Mesenchymal stem cell (in vitro differentiated cells and primary cell): ENCODE measurements at regions not wholly inside any gene's neighbourhood (a gene's known extent, or its start where the extent isn't known, plus 50 kb on each side); places are given as distances from the start of the nearest gene placed in this dataset.

Experiments used
- DNase-seq: peaks from one replicate; pipeline ENCODE4 v3.0.0-alpha.2; 2013
- H2AFZ ChIP-seq: one replicate; pipeline ENCODE4 v1.6.1; 2013; ENCODE audit warnings: low read depth, mild to moderate bottlenecking, control low read depth, inconsistent platforms, low read length, moderate library complexity
- H2AK5ac ChIP-seq: 2 replicates; pipeline ENCODE4 v1.6.1; 2013; ENCODE audit warnings: low read length, moderate library complexity, mild to moderate bottlenecking, inconsistent platforms; ENCODE audit not compliant: severe bottlenecking
- H2BK120ac ChIP-seq: one replicate; pipeline ENCODE4 v1.6.1; 2013; ENCODE audit warnings: low read depth, mild to moderate bottlenecking, inconsistent platforms, low read length, moderate library complexity
- H2BK12ac ChIP-seq, 2 experiments: one replicate each; pipeline ENCODE4 v1.6.1; 2013; ENCODE audit warnings: inconsistent platforms in 2 of 2, low read length in 2 of 2, mild to moderate bottlenecking in 2 of 2, moderate library complexity in 2 of 2, control low read depth in 1 of 2
- H2BK15ac ChIP-seq: one replicate; pipeline ENCODE4 v1.6.1; 2013; ENCODE audit warnings: mild to moderate bottlenecking, low read depth, inconsistent platforms; ENCODE audit not compliant: poor library complexity, severe bottlenecking
- H2BK5ac ChIP-seq: 2 replicates; pipeline ENCODE4 v1.6.1; 2013; ENCODE audit warnings: low read depth, mild to moderate bottlenecking, low read length, control low read depth, inconsistent platforms; ENCODE audit not compliant: poor library complexity, severe bottlenecking
- H3K14ac ChIP-seq, 2 experiments: one replicate each; pipeline ENCODE4 v1.6.1; 2013; ENCODE audit warnings: inconsistent platforms in 2 of 2, low read length in 2 of 2, control low read depth in 1 of 2, mild to moderate bottlenecking in 1 of 2, moderate library complexity in 1 of 2
- H3K18ac ChIP-seq, 2 experiments: one replicate each; pipeline ENCODE4 v1.6.1; 2013; ENCODE audit warnings: inconsistent platforms in 2 of 2, low read length in 2 of 2, control low read depth in 1 of 2, low read depth in 1 of 2, mild to moderate bottlenecking in 1 of 2
- H3K23ac ChIP-seq, 2 experiments: one replicate each; pipeline ENCODE4 v1.6.1; 2013; ENCODE audit warnings: inconsistent platforms in 2 of 2, low read length in 2 of 2, mild to moderate bottlenecking in 2 of 2, moderate library complexity in 2 of 2, control low read depth in 1 of 2
- H3K27ac ChIP-seq: 2 replicates; pipeline ENCODE4 v1.5.1; 2013; ENCODE audit warnings: mild to moderate bottlenecking, moderate library complexity, low read length, control low read depth, inconsistent platforms; ENCODE audit not compliant: poor library complexity, severe bottlenecking
- H3K27me3 ChIP-seq, 2 experiments: 2 replicates each; pipeline versions ENCODE4 v1.6.1 to v1.7.0; 2013; ENCODE audit warnings: low read length in 2 of 2, mild to moderate bottlenecking in 2 of 2, moderate library complexity in 2 of 2, control low read depth in 1 of 2, inconsistent platforms in 1 of 2; ENCODE audit not compliant: control insufficient read depth in 1 of 2, insufficient read depth in 1 of 2
- H3K36me3 ChIP-seq, 2 experiments: 2 replicates each; pipeline versions ENCODE4 v1.6.1 to v1.7.0; 2013; ENCODE audit warnings: low read length in 2 of 2, control low read depth in 1 of 2, inconsistent platforms in 1 of 2, low read depth in 1 of 2, mild to moderate bottlenecking in 1 of 2; ENCODE audit not compliant: insufficient read depth in 2 of 2, control insufficient read depth in 1 of 2
- H3K4ac ChIP-seq, 2 experiments: one replicate each; pipeline ENCODE4 v1.6.1; 2013; ENCODE audit warnings: inconsistent platforms in 2 of 2, low read length in 2 of 2, mild to moderate bottlenecking in 2 of 2, moderate library complexity in 2 of 2, control low read depth in 1 of 2, low read depth in 1 of 2
- H3K4me1 ChIP-seq: 2 replicates; pipeline ENCODE4 v1.6.1; 2013; ENCODE audit warnings: low read depth, low read length, control low read depth; ENCODE audit not compliant: control insufficient read depth, insufficient read depth
- H3K4me2 ChIP-seq: 2 replicates; pipeline ENCODE4 v1.6.1; 2013; ENCODE audit warnings: low read length, mild to moderate bottlenecking, inconsistent platforms; ENCODE audit not compliant: poor library complexity, severe bottlenecking
- H3K4me3 ChIP-seq, 2 experiments: 2 replicates each; pipeline versions ENCODE4 v1.5.1 to v1.7.0; 2013; ENCODE audit warnings: low read length in 2 of 2, mild to moderate bottlenecking in 2 of 2, control low read depth in 1 of 2, low read depth in 1 of 2; ENCODE audit not compliant: insufficient read depth in 1 of 2
- H3K79me1 ChIP-seq: replicated peaks from 2 replicates; pipeline ENCODE4 v1.6.1; 2013; ENCODE audit warnings: mild to moderate bottlenecking, control low read depth, low read length, inconsistent platforms; ENCODE audit not compliant: poor library complexity, severe bottlenecking
- H3K9ac ChIP-seq: 2 replicates; pipeline ENCODE4 v1.7.0; 2013; ENCODE audit warnings: mild to moderate bottlenecking, low read length, moderate library complexity
- H3K9me3 ChIP-seq: 2 replicates; pipeline ENCODE4 v1.7.0; 2013; ENCODE audit warnings: mild to moderate bottlenecking, low read length; ENCODE audit not compliant: control insufficient read depth
- H4K8ac ChIP-seq: one replicate; pipeline ENCODE4 v1.6.1; 2013; ENCODE audit warnings: inconsistent platforms, mild to moderate bottlenecking, low read length, moderate library complexity
- H4K91ac ChIP-seq: one replicate; pipeline ENCODE4 v1.6.1; 2013; ENCODE audit warnings: mild to moderate bottlenecking, low read length, inconsistent platforms
- WGBS: methylation state at CpG from one replicate; pipeline ENCODE4 v1.1.7; 2013; ENCODE audit warnings: mixed read lengths; 5-methylcytosine and 5-hydroxymethylcytosine counted together

DNA sequence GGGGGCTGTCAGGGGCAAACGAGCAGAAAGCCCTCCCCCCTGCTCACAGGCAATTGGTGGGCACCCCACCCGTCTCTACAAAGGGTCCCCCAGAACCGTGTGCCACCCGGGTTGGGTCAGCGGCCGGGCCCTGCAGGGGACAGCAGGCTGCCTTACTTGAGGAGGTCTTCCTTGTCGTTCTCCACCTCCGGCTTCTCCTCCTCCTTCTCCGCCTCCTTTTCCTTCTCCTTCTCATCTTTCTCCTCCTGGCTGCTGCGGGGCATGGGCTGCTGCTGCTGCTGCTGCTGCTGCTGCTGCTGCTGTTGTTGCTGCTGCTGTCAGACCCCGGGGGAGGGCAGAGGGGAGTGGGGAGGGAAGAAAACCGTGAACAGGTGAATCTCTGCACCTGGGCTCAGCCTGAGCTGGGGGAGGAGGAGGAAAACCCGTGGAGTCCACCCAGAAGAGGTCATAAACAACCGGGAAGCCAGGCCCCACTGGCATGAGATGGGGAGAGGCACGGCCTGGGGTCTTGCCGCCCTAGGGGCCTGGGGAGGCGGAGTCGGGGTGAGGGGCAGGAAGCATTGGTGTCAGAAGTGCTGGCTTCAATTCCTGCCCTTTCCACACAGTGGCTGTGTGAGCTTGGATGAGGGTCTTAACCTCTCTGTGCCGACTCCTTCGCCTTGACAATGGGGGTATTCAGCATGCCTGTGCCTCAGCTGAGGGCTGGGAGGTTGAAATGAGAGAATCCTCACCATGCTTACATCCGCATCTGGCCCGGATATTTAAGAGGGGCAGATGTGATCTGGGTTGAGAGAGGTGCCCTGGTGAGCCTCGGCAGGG is 107.6 kb downstream of the RFLNA start:
- H2BK120ac ChIP-seq = no peak overlapping the region
- 53% methylated on average over 21 of the region's 23 CpGs for WGBS
- H3K4me2 ChIP-seq = no peak overlapping the region

DNA sequence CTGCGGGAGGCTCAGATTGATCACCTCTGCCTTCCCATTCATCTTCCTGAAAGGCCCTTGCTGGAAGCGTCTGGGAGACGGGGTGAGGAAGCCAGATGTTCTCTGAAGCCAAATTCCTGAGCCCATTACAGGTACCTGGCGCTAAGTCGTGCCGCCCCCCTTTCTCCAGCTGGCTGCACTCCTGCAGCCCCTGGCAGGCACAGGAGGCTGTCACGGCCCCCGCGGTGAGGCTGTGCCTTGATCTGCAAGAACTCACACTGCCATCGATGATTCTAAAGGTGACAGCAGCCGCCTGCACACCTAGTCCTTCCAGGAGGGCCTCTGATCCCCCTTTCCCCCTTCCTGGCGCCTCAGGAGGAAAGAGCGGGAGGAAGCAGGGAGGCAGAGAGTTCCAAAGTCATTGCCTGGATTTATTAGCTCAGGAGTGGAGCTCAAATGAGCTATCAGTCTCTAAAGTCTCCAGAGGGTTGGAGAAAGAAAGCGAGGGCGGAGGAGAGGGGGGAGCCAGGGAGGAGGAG is 106.9 kb downstream of the RFLNA start:
- Histone ChIP-seq H2BK5ac (no peak overlapping the region), H2BK120ac (no peak overlapping the region), H3K18ac (peak overlapping the region in 1 of 2 experiments; percentile 15), H3K4me2 (no peak overlapping the region), H3K14ac (no peak overlapping the region), H3K23ac (no peak overlapping the region), H3K4me3 (no peak overlapping the region), H2AK5ac (no peak overlapping the region), H3K36me3 (peaks cover 43 to 98% of the 10 kb centered on the region in 2 experiments), H3K4me1 (peaks cover 43% of the 10 kb centered on the region), H4K91ac (no peak overlapping the region), H3K27ac (no peak overlapping the region), H3K9ac (no peak overlapping the region), H3K9me3 (no peaks in the 10 kb centered on the region), H4K8ac (no peak overlapping the region), H3K27me3 (no peaks in the 10 kb centered on the region), H2BK12ac (no peak overlapping the region), H2BK15ac (no peak overlapping the region), H3K4ac (no peak overlapping the region), H3K79me1 (peaks cover 80% of the 10 kb centered on the region), H2AFZ (no peak overlapping the region)
- DNase-seq = no peak
- WGBS = 82% methylated on average over 10 of the region's 15 CpGs

More for the DNA sequence above, 107.6 kb downstream of the RFLNA start:
- no peak overlapping the region for H2BK12ac ChIP-seq
- H2AK5ac ChIP-seq = no peak overlapping the region
- H3K14ac ChIP-seq = peak overlapping the region in 1 of 2 experiments; percentile 6
- H3K36me3 ChIP-seq = peaks cover 45 to 98% of the 10 kb centered on the region in 2 experiments
- H3K4me1 ChIP-seq = peaks cover 40% of the 10 kb centered on the region
- H2AFZ ChIP-seq = no peak overlapping the region
- H4K91ac ChIP-seq = no peak overlapping the region
- no peaks in the 10 kb centered on the region for H3K27me3 ChIP-seq
- no peak overlapping the region for H3K9ac ChIP-seq
- no peak overlapping the region for H3K4me3 ChIP-seq
- no peak overlapping the region for H2BK15ac ChIP-seq
- peak overlapping the region in 1 of 2 experiments; percentile 15 for H3K18ac ChIP-seq
- no peak overlapping the region for H3K27ac ChIP-seq
- no peaks in the 10 kb centered on the region for H3K9me3 ChIP-seq
- H3K79me1 ChIP-seq = peaks cover 77% of the 10 kb centered on the region
- H3K4ac ChIP-seq = no peak overlapping the region
- H4K8ac ChIP-seq = no peak overlapping the region
- H2BK5ac ChIP-seq = no peak overlapping the region
- no peak overlapping the region for H3K23ac ChIP-seq
- DNase-seq = no peak

DNA sequence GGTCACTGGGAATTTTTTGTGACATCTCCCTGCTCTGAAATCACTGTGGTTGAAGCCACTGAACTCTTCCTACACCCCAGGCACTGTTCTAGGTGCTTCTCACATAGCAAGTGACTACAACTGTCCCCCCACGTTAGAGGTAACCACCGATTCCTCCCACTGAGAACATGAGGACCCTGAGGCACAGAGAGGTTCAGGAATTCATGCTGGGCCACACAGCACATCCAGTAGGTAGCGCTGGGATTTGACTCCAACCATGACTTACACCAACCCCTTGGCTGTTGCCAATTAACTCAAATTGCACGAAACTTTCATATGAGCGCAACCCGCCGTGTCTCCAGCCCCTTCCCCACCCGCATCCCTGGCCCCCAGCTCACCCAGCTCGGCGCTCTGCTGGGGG is 105.2 kb downstream of the RFLNA start:
- H4K91ac ChIP-seq = no peak overlapping the region
- H3K9me3 ChIP-seq = no peaks in the 10 kb centered on the region
- no peak overlapping the region for H2AFZ ChIP-seq
- H3K18ac ChIP-seq = no peak overlapping the region
- no peak overlapping the region for H3K27ac ChIP-seq
- peaks cover 51% of the 10 kb centered on the region for H3K4me1 ChIP-seq
- H2BK12ac ChIP-seq = peak overlapping the region in 1 of 2 experiments; percentile 55
- no peak overlapping the region for H3K4me3 ChIP-seq
- WGBS = 99% methylated on average over 10 of the region's 10 CpGs
- H3K27me3 ChIP-seq = no peaks in the 10 kb centered on the region
- H3K23ac ChIP-seq = no peak overlapping the region
- H4K8ac ChIP-seq = no peak overlapping the region
- no peak overlapping the region for H2BK15ac ChIP-seq
- H3K4ac ChIP-seq = no peak overlapping the region
- H3K9ac ChIP-seq = no peak overlapping the region
- H3K79me1 ChIP-seq = peaks cover 66% of the 10 kb centered on the region
- no peak overlapping the region for H2AK5ac ChIP-seq
- no peak for DNase-seq
- no peak overlapping the region for H2BK120ac ChIP-seq
- H2BK5ac ChIP-seq = no peak overlapping the region
- H3K4me2 ChIP-seq = no peak overlapping the region
- H3K14ac ChIP-seq = no peak overlapping the region
- H3K36me3 ChIP-seq = peaks cover 46 to 99% of the 10 kb centered on the region in 2 experiments

DNA sequence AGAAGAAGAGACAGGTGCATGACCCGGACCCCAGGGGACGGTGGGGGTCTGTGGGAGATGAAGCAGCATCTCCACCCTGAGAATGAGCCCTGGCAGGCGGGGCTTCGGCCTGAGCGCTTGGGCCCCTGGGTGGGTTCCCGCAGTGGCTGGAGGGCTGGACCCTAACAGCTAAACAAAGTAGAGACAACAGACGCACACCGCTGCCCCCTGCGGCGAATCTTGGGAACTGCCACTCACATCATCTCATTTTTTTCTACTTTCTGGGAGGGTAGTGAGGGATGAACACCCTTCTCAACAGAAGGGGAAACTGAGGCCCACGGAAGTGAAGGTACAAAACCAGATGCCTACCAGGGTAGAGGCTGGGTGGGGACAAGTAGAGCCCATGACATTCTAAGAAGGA is 104.7 kb downstream of the RFLNA start:
- Histone ChIP-seq H4K91ac (no peak overlapping the region), H2BK120ac (no peak overlapping the region), H3K9me3 (no peaks in the 10 kb centered on the region), H2BK5ac (no peak overlapping the region), H3K23ac (no peak overlapping the region), H3K27me3 (no peaks in the 10 kb centered on the region), H3K9ac (no peak overlapping the region), H3K14ac (no peak overlapping the region), H3K79me1 (peaks cover 61% of the 10 kb centered on the region), H3K36me3 (peaks cover 49 to 99% of the 10 kb centered on the region in 2 experiments), H3K18ac (no peak overlapping the region), H2BK15ac (no peak overlapping the region), H2AK5ac (no peak overlapping the region), H3K4me2 (no peak overlapping the region), H3K4me3 (no peak overlapping the region), H4K8ac (no peak overlapping the region), H3K4me1 (peaks cover 51% of the 10 kb centered on the region), H2AFZ (no peak overlapping the region), H3K27ac (no peak overlapping the region), H2BK12ac (peak overlapping the region in 1 of 2 experiments; percentile 59), H3K4ac (no peak overlapping the region)
- peak; percentile 51 for DNase-seq
- 69% methylated on average over 3 of the region's 11 CpGs for WGBS
